ENCODE measurements at regions not wholly inside any gene's neighbourhood (a gene's known extent, or its start where the extent isn't known, plus 50 kb on each side); places are given as distances from the start of the nearest gene placed in this dataset.

DNA sequence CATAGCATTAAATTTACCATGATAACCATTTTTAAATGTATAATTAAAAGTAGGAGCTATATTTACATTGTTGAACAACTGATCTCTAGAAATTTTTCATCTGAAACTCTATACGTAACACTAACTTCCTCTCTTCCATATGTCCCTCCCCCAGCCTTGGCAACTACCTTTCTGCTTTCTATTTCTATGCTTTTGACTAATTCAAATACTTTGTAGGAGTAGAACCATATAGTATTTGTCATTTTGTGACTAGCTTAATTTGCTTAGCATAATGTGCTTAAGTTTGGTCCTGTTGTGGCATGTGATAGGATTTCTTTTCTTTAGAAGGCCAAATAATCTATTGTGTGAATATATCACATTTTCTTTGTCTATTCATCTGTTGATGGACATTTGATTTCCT is 225.3 kb upstream of the POT1 start (continued):
- TF ChIP-seq, protein P1, sequence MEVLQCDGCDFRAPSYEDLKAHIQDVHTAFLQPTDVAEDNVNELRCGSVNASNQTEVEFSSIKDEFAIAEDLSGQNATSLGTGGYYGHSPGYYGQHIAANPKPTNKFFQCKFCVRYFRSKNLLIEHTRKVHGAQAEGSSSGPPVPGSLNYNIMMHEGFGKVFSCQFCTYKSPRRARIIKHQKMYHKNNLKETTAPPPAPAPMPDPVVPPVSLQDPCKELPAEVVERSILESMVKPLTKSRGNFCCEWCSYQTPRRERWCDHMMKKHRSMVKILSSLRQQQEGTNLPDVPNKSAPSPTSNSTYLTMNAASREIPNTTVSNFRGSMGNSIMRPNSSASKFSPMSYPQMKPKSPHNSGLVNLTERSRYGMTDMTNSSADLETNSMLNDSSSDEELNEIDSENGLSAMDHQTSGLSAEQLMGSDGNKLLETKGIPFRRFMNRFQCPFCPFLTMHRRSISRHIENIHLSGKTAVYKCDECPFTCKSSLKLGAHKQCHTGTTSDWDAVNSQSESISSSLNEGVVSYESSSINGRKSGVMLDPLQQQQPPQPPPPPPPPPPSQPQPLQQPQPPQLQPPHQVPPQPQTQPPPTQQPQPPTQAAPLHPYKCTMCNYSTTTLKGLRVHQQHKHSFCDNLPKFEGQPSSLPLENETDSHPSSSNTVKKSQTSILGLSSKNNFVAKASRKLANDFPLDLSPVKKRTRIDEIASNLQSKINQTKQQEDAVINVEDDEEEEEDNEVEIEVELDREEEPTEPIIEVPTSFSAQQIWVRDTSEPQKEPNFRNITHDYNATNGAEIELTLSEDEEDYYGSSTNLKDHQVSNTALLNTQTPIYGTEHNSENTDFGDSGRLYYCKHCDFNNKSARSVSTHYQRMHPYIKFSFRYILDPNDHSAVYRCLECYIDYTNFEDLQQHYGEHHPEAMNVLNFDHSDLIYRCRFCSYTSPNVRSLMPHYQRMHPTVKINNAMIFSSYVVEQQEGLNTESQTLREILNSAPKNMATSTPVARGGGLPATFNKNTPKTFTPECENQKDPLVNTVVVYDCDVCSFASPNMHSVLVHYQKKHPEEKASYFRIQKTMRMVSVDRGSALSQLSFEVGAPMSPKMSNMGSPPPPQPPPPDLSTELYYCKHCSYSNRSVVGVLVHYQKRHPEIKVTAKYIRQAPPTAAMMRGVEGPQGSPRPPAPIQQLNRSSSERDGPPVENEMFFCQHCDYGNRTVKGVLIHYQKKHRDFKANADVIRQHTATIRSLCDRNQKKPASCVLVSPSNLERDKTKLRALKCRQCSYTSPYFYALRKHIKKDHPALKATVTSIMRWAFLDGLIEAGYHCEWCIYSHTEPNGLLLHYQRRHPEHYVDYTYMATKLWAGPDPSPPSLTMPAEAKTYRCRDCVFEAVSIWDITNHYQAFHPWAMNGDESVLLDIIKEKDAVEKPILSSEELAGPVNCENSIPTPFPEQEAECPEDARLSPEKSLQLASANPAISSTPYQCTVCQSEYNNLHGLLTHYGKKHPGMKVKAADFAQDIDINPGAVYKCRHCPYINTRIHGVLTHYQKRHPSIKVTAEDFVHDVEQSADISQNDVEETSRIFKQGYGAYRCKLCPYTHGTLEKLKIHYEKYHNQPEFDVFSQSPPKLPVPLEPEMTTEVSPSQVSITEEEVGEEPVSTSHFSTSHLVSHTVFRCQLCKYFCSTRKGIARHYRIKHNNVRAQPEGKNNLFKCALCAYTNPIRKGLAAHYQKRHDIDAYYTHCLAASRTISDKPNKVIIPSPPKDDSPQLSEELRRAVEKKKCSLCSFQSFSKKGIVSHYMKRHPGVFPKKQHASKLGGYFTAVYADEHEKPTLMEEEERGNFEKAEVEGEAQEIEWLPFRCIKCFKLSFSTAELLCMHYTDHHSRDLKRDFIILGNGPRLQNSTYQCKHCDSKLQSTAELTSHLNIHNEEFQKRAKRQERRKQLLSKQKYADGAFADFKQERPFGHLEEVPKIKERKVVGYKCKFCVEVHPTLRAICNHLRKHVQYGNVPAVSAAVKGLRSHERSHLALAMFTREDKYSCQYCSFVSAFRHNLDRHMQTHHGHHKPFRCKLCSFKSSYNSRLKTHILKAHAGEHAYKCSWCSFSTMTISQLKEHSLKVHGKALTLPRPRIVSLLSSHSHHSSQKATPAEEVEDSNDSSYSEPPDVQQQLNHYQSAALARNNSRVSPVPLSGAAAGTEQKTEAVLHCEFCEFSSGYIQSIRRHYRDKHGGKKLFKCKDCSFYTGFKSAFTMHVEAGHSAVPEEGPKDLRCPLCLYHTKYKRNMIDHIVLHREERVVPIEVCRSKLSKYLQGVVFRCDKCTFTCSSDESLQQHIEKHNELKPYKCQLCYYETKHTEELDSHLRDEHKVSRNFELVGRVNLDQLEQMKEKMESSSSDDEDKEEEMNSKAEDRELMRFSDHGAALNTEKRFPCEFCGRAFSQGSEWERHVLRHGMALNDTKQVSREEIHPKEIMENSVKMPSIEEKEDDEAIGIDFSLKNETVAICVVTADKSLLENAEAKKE (CRISPR knock-in tag; IDR thresholded peaks at IDR 0.05) = no peak

DNA sequence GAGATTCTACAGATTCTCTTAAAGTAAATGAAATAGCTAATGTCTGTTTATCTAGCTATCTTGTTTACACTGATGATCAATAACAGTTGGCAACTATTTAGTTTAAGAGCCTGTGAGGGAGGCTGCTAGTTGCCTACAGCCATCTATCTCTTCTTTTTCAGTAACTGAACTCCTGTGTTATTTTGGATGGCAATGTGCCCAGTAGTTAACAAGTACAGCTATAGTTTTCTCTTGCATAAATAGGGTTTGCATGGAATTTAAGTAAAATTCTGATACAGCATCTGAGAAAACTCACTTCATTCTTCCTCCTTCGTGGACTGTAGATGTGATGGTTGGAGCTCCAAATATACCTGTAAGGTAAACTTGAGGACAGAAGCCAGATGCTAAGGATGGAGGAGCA is 219.5 kb upstream of the POT1 start:
- Histone ChIP-seq H3K9me2 (ENCODE audit: insufficient read depth) (no peaks in the 10 kb centered on the region), H3K4me2 (no peak overlapping the region), H3K4me1 (ENCODE audit: insufficient read depth) (no peaks in the 10 kb centered on the region), H3F3A (replicated peaks; ENCODE audit: low read depth) (no peaks in the 10 kb centered on the region), H3K4me3 (no peak overlapping the region), H4K20me1 (replicated peaks; ENCODE audit: insufficient read depth) (no peaks in the 10 kb centered on the region), H2AFZ (no peak overlapping the region), H3K79me2 (replicated peaks; ENCODE audit: insufficient read depth) (no peaks in the 10 kb centered on the region), H3K27me3 (ENCODE audit: insufficient read depth) (no peaks in the 10 kb centered on the region), H3K27ac (ENCODE audit: low read depth) (no peak overlapping the region), H3K36me3 (ENCODE audit: insufficient read depth) (no peaks in the 10 kb centered on the region)
- no peaks in the 10 kb centered on the region for H3K9me3 Mint-ChIP-seq
- no peaks in the 10 kb centered on the region for H3K4me1 Mint-ChIP-seq
- no peak overlapping the region for H3K27ac Mint-ChIP-seq
- ATAC-seq (no peak), DNase-seq (ENCODE audit: low spot score) (no peak)
- H3K27me3 Mint-ChIP-seq (ENCODE audit: insufficient read depth, low read depth, poor library complexity) = no peaks in the 10 kb centered on the region
- no peaks in the 10 kb centered on the region for H3K36me3 Mint-ChIP-seq (ENCODE audit: low read depth)
- H3K4me3 Mint-ChIP-seq = no peak overlapping the region
- TF ChIP-seq, protein P2, sequence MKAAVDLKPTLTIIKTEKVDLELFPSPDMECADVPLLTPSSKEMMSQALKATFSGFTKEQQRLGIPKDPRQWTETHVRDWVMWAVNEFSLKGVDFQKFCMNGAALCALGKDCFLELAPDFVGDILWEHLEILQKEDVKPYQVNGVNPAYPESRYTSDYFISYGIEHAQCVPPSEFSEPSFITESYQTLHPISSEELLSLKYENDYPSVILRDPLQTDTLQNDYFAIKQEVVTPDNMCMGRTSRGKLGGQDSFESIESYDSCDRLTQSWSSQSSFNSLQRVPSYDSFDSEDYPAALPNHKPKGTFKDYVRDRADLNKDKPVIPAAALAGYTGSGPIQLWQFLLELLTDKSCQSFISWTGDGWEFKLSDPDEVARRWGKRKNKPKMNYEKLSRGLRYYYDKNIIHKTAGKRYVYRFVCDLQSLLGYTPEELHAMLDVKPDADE (IDR thresholded peaks at IDR 0.05) = no peak
- TF ChIP-seq, protein P3, sequence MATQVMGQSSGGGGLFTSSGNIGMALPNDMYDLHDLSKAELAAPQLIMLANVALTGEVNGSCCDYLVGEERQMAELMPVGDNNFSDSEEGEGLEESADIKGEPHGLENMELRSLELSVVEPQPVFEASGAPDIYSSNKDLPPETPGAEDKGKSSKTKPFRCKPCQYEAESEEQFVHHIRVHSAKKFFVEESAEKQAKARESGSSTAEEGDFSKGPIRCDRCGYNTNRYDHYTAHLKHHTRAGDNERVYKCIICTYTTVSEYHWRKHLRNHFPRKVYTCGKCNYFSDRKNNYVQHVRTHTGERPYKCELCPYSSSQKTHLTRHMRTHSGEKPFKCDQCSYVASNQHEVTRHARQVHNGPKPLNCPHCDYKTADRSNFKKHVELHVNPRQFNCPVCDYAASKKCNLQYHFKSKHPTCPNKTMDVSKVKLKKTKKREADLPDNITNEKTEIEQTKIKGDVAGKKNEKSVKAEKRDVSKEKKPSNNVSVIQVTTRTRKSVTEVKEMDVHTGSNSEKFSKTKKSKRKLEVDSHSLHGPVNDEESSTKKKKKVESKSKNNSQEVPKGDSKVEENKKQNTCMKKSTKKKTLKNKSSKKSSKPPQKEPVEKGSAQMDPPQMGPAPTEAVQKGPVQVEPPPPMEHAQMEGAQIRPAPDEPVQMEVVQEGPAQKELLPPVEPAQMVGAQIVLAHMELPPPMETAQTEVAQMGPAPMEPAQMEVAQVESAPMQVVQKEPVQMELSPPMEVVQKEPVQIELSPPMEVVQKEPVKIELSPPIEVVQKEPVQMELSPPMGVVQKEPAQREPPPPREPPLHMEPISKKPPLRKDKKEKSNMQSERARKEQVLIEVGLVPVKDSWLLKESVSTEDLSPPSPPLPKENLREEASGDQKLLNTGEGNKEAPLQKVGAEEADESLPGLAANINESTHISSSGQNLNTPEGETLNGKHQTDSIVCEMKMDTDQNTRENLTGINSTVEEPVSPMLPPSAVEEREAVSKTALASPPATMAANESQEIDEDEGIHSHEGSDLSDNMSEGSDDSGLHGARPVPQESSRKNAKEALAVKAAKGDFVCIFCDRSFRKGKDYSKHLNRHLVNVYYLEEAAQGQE (IDR thresholded peaks at IDR 0.05; ENCODE audit: unreplicated experiment) = no peak
- TF ChIP-seq NANOG (IDR thresholded peaks at IDR 0.05; ENCODE audit: borderline replicate concordance) = no peak
- no peak for TF ChIP-seq JUNB (IDR thresholded peaks at IDR 0.05; ENCODE audit: unreplicated experiment)
- no peak for TF ChIP-seq POLR2AphosphoS5 (IDR thresholded peaks at IDR 0.05; ENCODE audit: low read depth)
- TF ChIP-seq, protein P4, sequence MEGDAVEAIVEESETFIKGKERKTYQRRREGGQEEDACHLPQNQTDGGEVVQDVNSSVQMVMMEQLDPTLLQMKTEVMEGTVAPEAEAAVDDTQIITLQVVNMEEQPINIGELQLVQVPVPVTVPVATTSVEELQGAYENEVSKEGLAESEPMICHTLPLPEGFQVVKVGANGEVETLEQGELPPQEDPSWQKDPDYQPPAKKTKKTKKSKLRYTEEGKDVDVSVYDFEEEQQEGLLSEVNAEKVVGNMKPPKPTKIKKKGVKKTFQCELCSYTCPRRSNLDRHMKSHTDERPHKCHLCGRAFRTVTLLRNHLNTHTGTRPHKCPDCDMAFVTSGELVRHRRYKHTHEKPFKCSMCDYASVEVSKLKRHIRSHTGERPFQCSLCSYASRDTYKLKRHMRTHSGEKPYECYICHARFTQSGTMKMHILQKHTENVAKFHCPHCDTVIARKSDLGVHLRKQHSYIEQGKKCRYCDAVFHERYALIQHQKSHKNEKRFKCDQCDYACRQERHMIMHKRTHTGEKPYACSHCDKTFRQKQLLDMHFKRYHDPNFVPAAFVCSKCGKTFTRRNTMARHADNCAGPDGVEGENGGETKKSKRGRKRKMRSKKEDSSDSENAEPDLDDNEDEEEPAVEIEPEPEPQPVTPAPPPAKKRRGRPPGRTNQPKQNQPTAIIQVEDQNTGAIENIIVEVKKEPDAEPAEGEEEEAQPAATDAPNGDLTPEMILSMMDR (conservative IDR thresholded peaks at IDR 0.05; ENCODE audit: low read depth in 2 of 2) = no peak
- no peak for TF ChIP-seq EZH2phosphoT487 (IDR thresholded peaks at IDR 0.05; ENCODE audit: unreplicated experiment)
- TF ChIP-seq EZH2 (IDR thresholded peaks at IDR 0.05; ENCODE audit: low read depth, unreplicated experiment) = no peak

Measured in GM23338 (cell line).